HL-60 (cell line): ENCODE measurements at regions not wholly inside any gene's neighbourhood (a gene's known extent, or its start where the extent isn't known, plus 50 kb on each side); places are given as distances from the start of the nearest gene placed in this dataset.

Source experiments
- DNase-seq, 2 experiments: peaks; one replicate each; pipeline ENCODE4 v3.0.0-alpha.2; 2010 to 2020; ENCODE audit warnings: low read depth in 1 of 2, low spot score in 1 of 2
- H3K27ac ChIP-seq: fragments of 250-450 bp; sonication (Bioruptor Pico); replicated peaks from 2 replicates; pipeline ENCODE4 v1.5.1; 2020; ENCODE audit warnings: mild to moderate bottlenecking, moderate library complexity
- H3K27me3 ChIP-seq: fragments of 250-450 bp; sonication (Bioruptor Pico); 2 replicates; pipeline ENCODE4 v1.5.1; 2021; ENCODE audit warnings: mild to moderate bottlenecking, moderate library complexity; ENCODE audit not compliant: insufficient read depth, poor library complexity, severe bottlenecking
- H3K4me3 ChIP-seq: replicated peaks from 2 replicates; pipeline ENCODE4 v1.5.1; 2011; ENCODE audit warnings: mild to moderate bottlenecking, control low read depth, low read length; ENCODE audit not compliant: insufficient read depth
- GABPA ChIP-seq: IDR thresholded peaks from 2 replicates; pipeline ENCODE4 v1.6.1; 2012; ENCODE audit warnings: low read depth
- POLR2AphosphoS5 ChIP-seq: IDR thresholded peaks from 2 replicates; pipeline ENCODE4 v1.6.1; 2012; ENCODE audit warnings: low read depth
- REST ChIP-seq: IDR thresholded peaks from 2 replicates; pipeline ENCODE4 v1.6.1; 2012; ENCODE audit warnings: low read depth; ENCODE audit not compliant: insufficient replicate concordance
- SPI1 ChIP-seq: IDR thresholded peaks from 2 replicates; pipeline ENCODE4 v1.6.1; 2012; ENCODE audit warnings: low read depth, mild to moderate bottlenecking, borderline replicate concordance
- TF ChIP-seq, protein P1 (sequence below): IDR thresholded peaks from one replicate; pipeline ENCODE4 v1.5.1; 2011; ENCODE audit warnings: low read length, control low read depth, inconsistent platforms; ENCODE audit not compliant: insufficient read depth

DNA sequence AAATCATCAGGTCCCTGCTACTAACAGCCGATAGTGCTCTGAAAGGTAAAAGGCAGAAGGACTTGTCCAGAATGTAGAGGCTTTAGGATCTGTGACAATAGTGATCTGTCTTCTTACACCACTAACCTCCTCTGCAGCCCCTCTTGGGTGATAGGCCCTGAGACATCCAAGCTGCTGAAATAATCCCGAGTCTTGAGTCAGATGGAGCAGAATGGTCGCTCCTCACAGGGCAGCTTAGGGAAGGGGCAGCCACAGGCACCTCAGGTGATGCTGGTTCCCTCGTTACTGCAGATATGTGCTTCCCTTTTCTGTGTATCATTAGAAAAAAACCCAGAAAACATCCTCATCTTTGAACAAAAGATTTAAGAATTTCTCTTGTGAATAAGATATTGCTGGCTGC is 157.1 kb upstream of the DLX2 start:
- TF ChIP-seq POLR2AphosphoS5 = no peak
- TF ChIP-seq, protein P1, sequence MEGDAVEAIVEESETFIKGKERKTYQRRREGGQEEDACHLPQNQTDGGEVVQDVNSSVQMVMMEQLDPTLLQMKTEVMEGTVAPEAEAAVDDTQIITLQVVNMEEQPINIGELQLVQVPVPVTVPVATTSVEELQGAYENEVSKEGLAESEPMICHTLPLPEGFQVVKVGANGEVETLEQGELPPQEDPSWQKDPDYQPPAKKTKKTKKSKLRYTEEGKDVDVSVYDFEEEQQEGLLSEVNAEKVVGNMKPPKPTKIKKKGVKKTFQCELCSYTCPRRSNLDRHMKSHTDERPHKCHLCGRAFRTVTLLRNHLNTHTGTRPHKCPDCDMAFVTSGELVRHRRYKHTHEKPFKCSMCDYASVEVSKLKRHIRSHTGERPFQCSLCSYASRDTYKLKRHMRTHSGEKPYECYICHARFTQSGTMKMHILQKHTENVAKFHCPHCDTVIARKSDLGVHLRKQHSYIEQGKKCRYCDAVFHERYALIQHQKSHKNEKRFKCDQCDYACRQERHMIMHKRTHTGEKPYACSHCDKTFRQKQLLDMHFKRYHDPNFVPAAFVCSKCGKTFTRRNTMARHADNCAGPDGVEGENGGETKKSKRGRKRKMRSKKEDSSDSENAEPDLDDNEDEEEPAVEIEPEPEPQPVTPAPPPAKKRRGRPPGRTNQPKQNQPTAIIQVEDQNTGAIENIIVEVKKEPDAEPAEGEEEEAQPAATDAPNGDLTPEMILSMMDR = no peak
- TF ChIP-seq SPI1 = no peak
- no peak for TF ChIP-seq GABPA
- TF ChIP-seq REST = no peak
- no peaks in the 10 kb centered on the region for H3K27me3 ChIP-seq
- no peak overlapping the region for H3K27ac ChIP-seq
- no peak for DNase-seq
- no peak overlapping the region for H3K4me3 ChIP-seq

DNA sequence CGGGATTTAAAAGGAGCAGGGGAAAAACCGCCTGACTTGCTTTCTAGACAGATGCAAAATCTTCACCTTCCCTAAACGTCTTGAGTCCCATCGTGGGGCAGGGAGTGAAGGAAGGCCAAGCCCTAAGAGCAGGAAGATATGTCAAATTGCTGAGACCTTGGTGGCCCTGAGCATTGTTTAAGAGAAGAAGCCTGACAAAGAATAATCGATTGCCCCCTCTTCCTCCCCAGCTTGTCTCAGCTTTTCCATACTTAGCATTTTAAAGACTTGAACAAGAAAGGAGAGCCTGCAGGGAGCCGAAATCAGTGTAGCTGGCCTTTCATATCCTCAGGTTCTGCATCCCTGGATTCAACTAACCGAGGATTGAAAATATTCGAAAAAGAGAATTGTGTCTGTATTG is 157.6 kb upstream of the DLX2 start:
- no peak for DNase-seq
- Histone ChIP-seq H3K4me3 (no peak overlapping the region), H3K27ac (no peak overlapping the region), H3K27me3 (no peaks in the 10 kb centered on the region)
- TF ChIP-seq REST (no peak), SPI1 (no peak), POLR2AphosphoS5 (no peak), GABPA (no peak)
- TF ChIP-seq, protein P1 = no peak

GRCh38 chr2:172261292-172261691 is 158.6 kb upstream of the DLX2 start:
- TF ChIP-seq GABPA (no peak), SPI1 (no peak), POLR2AphosphoS5 (no peak), REST (no peak)
- TF ChIP-seq, protein P1 = no peak
- DNase-seq = no peak
- Histone ChIP-seq H3K4me3 (no peak overlapping the region), H3K27ac (no peak overlapping the region), H3K27me3 (no peaks in the 10 kb centered on the region)
